Endothelial cell of umbilical vein (primary cell): ENCODE measurements at regions not wholly inside any gene's neighbourhood (a gene's known extent, or its start where the extent isn't known, plus 50 kb on each side); places are given as distances from the start of the nearest gene placed in this dataset.

Experiments used
- BruUV-seq: library from RNA; stranded (reverse); fragments of 400-500 nt; replicated peaks from 2 replicates; lab custom pipeline; 2021; lab: Mats Ljungman, UMichigan
- CTCF ChIA-PET: fragments of 300-600, 350-600 bp; sonication (Branson Sonifier 250); formaldehyde crosslinking; loops from one replicate; lab custom pipeline; 2021; ENCODE audit warnings: antibody characterized with exemption, inconsistent platforms; lab: Charles Lee
- POLR2A ChIA-PET: fragments of 300-600, 350-600 bp; sonication (Branson Sonifier 250); formaldehyde crosslinking; loops from one replicate; lab custom pipeline; 2021; ENCODE audit warnings: antibody characterized with exemption, inconsistent platforms; lab: Charles Lee
- DNase-seq: peaks from one replicate; pipeline ENCODE4 v3.0.0-alpha.2; 2011; ENCODE audit warnings: low read depth, low spot score
- FAIRE-seq: peaks from 2 replicates; lab custom pipeline; 2011; peaks lifted over from hg19 to GRCh38; lab: Jason Lieb, UNC
- H2AFZ ChIP-seq: 2 replicates; pipeline ENCODE4 v1.6.0; 2012; ENCODE audit warnings: low read depth, low read length, control low read depth, inconsistent platforms
- H3K27ac ChIP-seq: 2 replicates; pipeline ENCODE4 v1.5.1; 2011; ENCODE audit warnings: low read depth, mild to moderate bottlenecking, control low read depth, low read length, moderate library complexity; ENCODE audit not compliant: insufficient read depth
- H3K27me3 ChIP-seq, 2 experiments: 2 replicates each; pipeline versions ENCODE4 v1.6.0 to v1.6.1; 2011; ENCODE audit warnings: low read length in 2 of 2, mixed read lengths in 1 of 2; ENCODE audit not compliant: control insufficient read depth in 2 of 2, insufficient read depth in 2 of 2
- H3K36me3 ChIP-seq, 2 experiments: 2 replicates in 1 of 2; 3 replicates in 1 of 2; pipeline ENCODE4 v1.5.1; 2011; ENCODE audit warnings: low read length in 2 of 2, mild to moderate bottlenecking in 1 of 2, moderate library complexity in 1 of 2; ENCODE audit not compliant: control insufficient read depth in 2 of 2, insufficient read depth in 2 of 2; ENCODE audit errors: extremely low read depth in 1 of 2
- H3K4me1 ChIP-seq: 3 replicates; pipeline ENCODE4 v1.5.1; 2011; ENCODE audit warnings: mild to moderate bottlenecking, low read length; ENCODE audit not compliant: control insufficient read depth, insufficient read depth; ENCODE audit errors: extremely low read depth
- H3K4me2 ChIP-seq: 2 replicates; pipeline ENCODE4 v1.6.1; 2011; ENCODE audit warnings: low read length, control low read depth, mixed read lengths; ENCODE audit not compliant: insufficient read depth
- H3K4me3 ChIP-seq, 3 experiments: fragments of 200-600 bp in 1 of 3; sonication (generic), shearing (Covaris generic) in 1 of 3; replicated peaks in 1 of 3; 2 replicates each; pipeline ENCODE4 v1.5.1; 2011 to 2016; ENCODE audit warnings: control low read depth in 3 of 3, low read length in 3 of 3, mild to moderate bottlenecking in 2 of 3, inconsistent platforms in 1 of 3, low read depth in 1 of 3, moderate library complexity in 1 of 3; ENCODE audit not compliant: insufficient read depth in 1 of 3
- H3K79me2 ChIP-seq: 2 replicates; pipeline ENCODE4 v1.6.0; 2012; ENCODE audit warnings: low read length, inconsistent platforms; ENCODE audit not compliant: control insufficient read depth, insufficient read depth
- H3K9ac ChIP-seq: replicated peaks from 2 replicates; pipeline ENCODE3; 2011; ENCODE audit warnings: low read length, control low read depth; ENCODE audit not compliant: insufficient read depth; ENCODE audit errors: extremely low read depth
- H3K9me1 ChIP-seq: replicated peaks from 3 replicates; pipeline ENCODE4 v1.6.0; 2011; ENCODE audit warnings: mild to moderate bottlenecking, low read length; ENCODE audit not compliant: control insufficient read depth, insufficient read depth; ENCODE audit errors: extremely low read depth
- H3K9me3 ChIP-seq: replicated peaks from 2 replicates; pipeline ENCODE4 v1.5.1; 2012; ENCODE audit warnings: low read length, inconsistent platforms; ENCODE audit not compliant: control insufficient read depth, insufficient read depth
- H4K20me1 ChIP-seq: replicated peaks from 2 replicates; pipeline ENCODE3; 2011; ENCODE audit warnings: mild to moderate bottlenecking, low read length; ENCODE audit not compliant: control insufficient read depth, insufficient read depth; ENCODE audit errors: extremely low read depth
- EZH2 ChIP-seq: IDR thresholded peaks from 2 replicates; pipeline ENCODE4 v1.6.1; 2012; ENCODE audit warnings: borderline replicate concordance, low read depth, mild to moderate bottlenecking, moderate library complexity, low read length, inconsistent platforms; ENCODE audit not compliant: severe bottlenecking
- FOS ChIP-seq: IDR thresholded peaks from 2 replicates; pipeline ENCODE4 v1.6.1; 2011; ENCODE audit warnings: mild to moderate bottlenecking, low read length, moderate library complexity, borderline replicate concordance; ENCODE audit not compliant: insufficient read depth
- GATA2 ChIP-seq: IDR thresholded peaks from 2 replicates; pipeline ENCODE4 v1.7.0; 2011; ENCODE audit warnings: low read depth, mild to moderate bottlenecking, moderate library complexity, mixed read lengths, low read length; ENCODE audit not compliant: insufficient read length, insufficient read depth
- JUN ChIP-seq: IDR thresholded peaks from 2 replicates; pipeline ENCODE4 v1.6.1; 2011; ENCODE audit warnings: borderline replicate concordance, low read depth; ENCODE audit not compliant: insufficient read length, insufficient read depth
- MYC ChIP-seq: IDR thresholded peaks from one replicate; pipeline ENCODE4 v1.6.1; 2011; ENCODE audit warnings: mild to moderate bottlenecking, low read depth, low read length
- POLR2A ChIP-seq: IDR thresholded peaks from 2 replicates; pipeline ENCODE4 v1.6.1; 2012; ENCODE audit warnings: low read depth, mild to moderate bottlenecking, control low read depth, low read length
- POLR2AphosphoS5 ChIP-seq: IDR thresholded peaks from 2 replicates; pipeline ENCODE4 v1.6.1; 2012; ENCODE audit warnings: low read depth, mild to moderate bottlenecking, control low read depth, low read length, moderate library complexity; ENCODE audit not compliant: insufficient read depth
- dilution Hi-C: fragments of 300-500 bp; cut with MboI; formaldehyde crosslinking; loops from one replicate; pipeline ENCODE4 v1.15.0; 2019; ENCODE audit warnings: low sequenced_read_pairs; ENCODE audit not compliant: extremely low pct_ligation_motif_present
- intact Hi-C: fragments of 100-400 bp; cut with micrococcal nuclease; formaldehyde crosslinking; loops from one replicate; pipeline ENCODE4 v1.10.0; 2022
- TF ChIP-seq, protein P1 (sequence below): IDR thresholded peaks from 2 replicates; pipeline ENCODE4 v1.6.1; 2011; ENCODE audit not compliant: insufficient read depth, insufficient read length
- TF ChIP-seq, protein P2 (sequence below), 2 donors: IDR thresholded peaks; 1 replicate in 1 of 2; 2 replicates in 1 of 2; pipeline ENCODE4 v1.5.1; 2011; ENCODE audit warnings: low read length in 2 of 2, mild to moderate bottlenecking in 2 of 2, moderate library complexity in 2 of 2, control low read depth in 1 of 2, inconsistent platforms in 1 of 2, low read depth in 1 of 2; ENCODE audit not compliant: insufficient read depth in 1 of 2; ENCODE audit errors: extremely low read depth in 1 of 2

DNA sequence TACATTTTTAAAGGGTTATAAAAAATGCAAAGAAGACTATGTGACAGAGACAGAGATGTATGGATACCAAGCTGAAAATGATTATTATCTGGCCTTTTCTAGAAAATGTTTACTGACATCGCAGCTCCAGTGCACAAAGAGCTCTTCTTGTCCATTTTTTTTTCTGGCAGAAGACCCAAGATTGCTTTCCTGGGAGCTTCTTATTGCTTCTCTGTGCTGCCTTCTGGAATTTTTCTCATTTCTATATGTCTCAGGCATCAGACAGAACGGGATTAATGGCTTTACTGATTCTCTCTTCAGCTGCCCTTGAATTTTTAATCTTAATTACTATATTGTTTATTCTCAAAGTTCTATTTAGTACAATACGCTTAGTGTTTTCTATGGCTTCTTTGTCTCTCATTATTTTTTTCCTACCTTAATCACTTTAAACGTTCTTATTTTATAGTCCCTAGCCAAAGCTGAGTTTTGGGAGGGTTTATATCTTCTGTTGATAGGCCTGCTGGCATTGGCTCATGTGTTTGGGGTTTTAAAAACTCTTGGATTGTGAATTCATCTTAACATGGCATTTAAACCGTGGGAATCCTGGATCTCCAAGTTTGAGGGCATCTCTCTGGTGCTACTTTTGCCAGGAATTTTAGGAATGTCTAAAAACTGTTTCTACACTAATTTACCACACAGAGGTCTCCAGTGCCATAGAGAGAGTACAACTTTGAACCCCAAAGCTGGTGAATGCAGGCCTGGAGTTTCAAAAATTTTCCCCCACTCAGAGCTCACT lies 138.9 kb upstream of the LNX1 start:
- intact Hi-C loops (no loop called here), dilution Hi-C loops (no loop called here)
- CTCF ChIA-PET, result interaction anchor here (0.8 kb wide), 1 partner anchor 21 kb away, joined by 3 read pairs; no protein-coding TSS in a partner anchor
- H3K27me3 ChIP-seq, result no peaks in the 10 kb centered on the region
- H3K9me3 ChIP-seq, result no peaks in the 10 kb centered on the region
- no peak overlapping the region for H2AFZ ChIP-seq
- DNase-seq (no peak), FAIRE-seq (no peak)
- TF ChIP-seq, protein P1, sequence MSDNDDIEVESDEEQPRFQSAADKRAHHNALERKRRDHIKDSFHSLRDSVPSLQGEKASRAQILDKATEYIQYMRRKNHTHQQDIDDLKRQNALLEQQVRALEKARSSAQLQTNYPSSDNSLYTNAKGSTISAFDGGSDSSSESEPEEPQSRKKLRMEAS, result no peak
- TF ChIP-seq MYC (no peak), FOS (no peak), EZH2 (no peak), JUN (no peak), GATA2 (no peak), POLR2A (no peak), POLR2AphosphoS5 (no peak)
- TF ChIP-seq, protein P2, sequence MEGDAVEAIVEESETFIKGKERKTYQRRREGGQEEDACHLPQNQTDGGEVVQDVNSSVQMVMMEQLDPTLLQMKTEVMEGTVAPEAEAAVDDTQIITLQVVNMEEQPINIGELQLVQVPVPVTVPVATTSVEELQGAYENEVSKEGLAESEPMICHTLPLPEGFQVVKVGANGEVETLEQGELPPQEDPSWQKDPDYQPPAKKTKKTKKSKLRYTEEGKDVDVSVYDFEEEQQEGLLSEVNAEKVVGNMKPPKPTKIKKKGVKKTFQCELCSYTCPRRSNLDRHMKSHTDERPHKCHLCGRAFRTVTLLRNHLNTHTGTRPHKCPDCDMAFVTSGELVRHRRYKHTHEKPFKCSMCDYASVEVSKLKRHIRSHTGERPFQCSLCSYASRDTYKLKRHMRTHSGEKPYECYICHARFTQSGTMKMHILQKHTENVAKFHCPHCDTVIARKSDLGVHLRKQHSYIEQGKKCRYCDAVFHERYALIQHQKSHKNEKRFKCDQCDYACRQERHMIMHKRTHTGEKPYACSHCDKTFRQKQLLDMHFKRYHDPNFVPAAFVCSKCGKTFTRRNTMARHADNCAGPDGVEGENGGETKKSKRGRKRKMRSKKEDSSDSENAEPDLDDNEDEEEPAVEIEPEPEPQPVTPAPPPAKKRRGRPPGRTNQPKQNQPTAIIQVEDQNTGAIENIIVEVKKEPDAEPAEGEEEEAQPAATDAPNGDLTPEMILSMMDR (IDR thresholded peaks at IDR 0.05; ENCODE audit: extremely low read depth in 1 of 2, insufficient read depth in 1 of 2, low read depth in 1 of 2, low read length in 2 of 2), result no peak
- BruUV-seq, result no TSS peak
- H3K9me1 ChIP-seq, result no peaks in the 10 kb centered on the region
- no peak overlapping the region for H3K27ac ChIP-seq
- H3K4me3 ChIP-seq, result no peak overlapping the region
- no peaks in the 10 kb centered on the region for H3K79me2 ChIP-seq
- peaks cover 13% of the 10 kb centered on the region for H3K4me1 ChIP-seq
- H3K36me3 ChIP-seq, result no peaks in the 10 kb centered on the region
- POLR2A ChIA-PET, result no interaction called here
- no peak overlapping the region for H3K9ac ChIP-seq
- H3K4me2 ChIP-seq, result no peak overlapping the region
- H4K20me1 ChIP-seq, result no peaks in the 10 kb centered on the region
